ENCODE measurements at regions not wholly inside any gene's neighbourhood (a gene's known extent, or its start where the extent isn't known, plus 50 kb on each side); places are given as distances from the start of the nearest gene placed in this dataset.
"Not testable (repeated sequence)": the region's sequence is repeated elsewhere in the genome, so short reads cannot be mapped to it uniquely, and the experiment has no call there.

DNA sequence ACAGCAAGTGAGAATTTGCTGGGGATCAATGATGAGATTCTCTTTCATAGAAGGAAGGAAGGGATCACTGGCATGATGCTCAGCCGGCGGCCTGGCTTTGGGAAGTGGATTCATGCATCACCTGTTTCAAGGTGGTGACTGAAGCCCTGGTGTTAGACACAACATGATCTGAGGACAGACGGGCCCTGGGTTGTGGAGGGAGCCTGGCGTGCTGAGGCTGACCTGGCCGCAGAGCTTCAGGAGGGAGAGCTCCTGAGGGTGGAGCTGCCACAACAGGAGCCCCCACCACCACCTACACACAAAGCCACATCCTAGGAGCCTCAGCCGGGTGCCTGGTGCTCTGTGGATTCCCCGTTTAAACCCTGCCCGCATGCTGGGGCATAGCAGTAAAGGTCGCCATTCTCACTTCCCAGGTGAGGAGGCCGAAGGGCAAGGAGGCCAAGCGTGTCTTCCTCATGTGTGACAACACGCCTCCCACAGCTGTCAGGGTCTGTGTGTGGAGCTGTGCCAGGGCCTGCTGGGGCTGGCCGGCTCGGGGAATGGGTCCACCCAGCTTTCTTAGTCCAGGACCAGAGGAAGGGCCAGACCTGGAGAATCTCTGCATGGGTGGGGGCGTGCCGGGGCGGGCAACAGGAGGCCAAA is 107.0 kb downstream of the ERMARD start:
- H3K9me3 ChIP-seq (ENCODE audit: low read depth, low read length, poor library complexity, severe bottlenecking): no peaks in the 10 kb centered on the region
- H3K27ac ChIP-seq (ENCODE audit: low read depth, low read length, poor library complexity, severe bottlenecking): no peak overlapping the region
- no peak overlapping the region for H3K4me3 ChIP-seq (ENCODE audit: low read depth, low read length, poor library complexity, severe bottlenecking)
- ChIA-PET CTCF (no interaction called here), POLR2A (ENCODE audit: low non-redundant PET) (no interaction called here)
- TF ChIP-seq EZH2 (IDR thresholded peaks at IDR 0.05; ENCODE audit: borderline replicate concordance, low read depth, low read length, poor library complexity, severe bottlenecking) (no peak), CTCF (conservative IDR thresholded peaks at IDR 0.05; ENCODE audit: low read depth, low read length) (no peak)
- BruUV-seq (replicated peaks): no TSS peak
- H3K36me3 ChIP-seq (ENCODE audit: insufficient read depth, low read length, poor library complexity, severe bottlenecking): no peaks in the 10 kb centered on the region
- H3K4me1 ChIP-seq (ENCODE audit: insufficient read depth, low read length, poor library complexity, severe bottlenecking): no peaks in the 10 kb centered on the region
- H3K27me3 ChIP-seq (replicated peaks; ENCODE audit: insufficient read depth, low read depth, low read length, poor library complexity): no peaks in the 10 kb centered on the region
- no peak for DNase-seq (ENCODE audit: low spot score)
- intact Hi-C loops (cut with micrococcal nuclease; ENCODE audit: unreplicated experiment): no loop called here

DNA sequence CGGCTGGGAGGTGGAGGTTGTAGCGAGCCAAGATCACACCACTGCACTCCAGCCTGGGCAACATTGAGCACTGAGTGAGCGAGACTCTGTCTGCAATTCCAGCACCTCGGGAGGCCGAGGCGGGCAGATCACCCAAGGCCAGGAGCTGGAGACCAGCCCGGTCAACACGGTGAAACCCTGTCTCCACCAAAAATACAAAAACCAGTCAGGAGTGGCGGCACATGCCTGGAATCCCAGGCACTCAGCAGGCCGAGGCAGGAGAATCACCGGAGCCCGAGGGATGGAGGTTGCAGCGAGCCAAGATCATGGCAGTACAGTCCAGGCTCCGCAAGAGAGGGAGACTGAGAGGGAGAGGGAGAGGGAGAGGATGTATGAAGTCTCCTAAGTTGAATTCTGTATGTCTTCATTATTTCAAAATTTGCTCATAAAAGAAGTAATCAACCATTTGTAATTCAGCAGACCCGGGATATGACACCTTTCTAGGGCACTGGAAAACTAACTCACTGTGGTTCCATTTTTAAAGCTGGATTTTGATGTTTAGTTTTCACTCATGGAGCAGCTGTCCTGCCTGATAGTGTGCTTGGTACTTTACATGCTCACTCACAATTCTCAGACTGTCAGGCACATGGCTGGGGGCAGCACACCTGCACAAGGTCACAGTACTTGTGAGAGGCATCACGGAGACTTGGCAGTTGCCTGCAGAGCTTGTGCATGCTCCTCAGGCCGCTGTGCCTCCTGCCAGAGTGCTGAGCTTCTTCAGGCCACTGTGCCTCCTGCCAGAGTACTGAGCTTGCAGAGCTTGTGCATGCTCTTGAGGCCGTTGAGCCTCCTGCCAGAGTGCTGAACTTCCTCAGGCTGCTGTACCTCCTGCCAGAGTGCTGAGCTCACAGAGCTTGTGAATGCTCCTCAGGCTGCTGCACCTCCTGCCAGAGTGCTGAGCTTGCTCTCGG is 106.2 kb downstream of the ERMARD start:
- peaks cover 7% of the 10 kb centered on the region for H3K4me1 ChIP-seq (ENCODE audit: insufficient read depth, low read length, poor library complexity, severe bottlenecking)
- intact Hi-C loops (cut with micrococcal nuclease; ENCODE audit: unreplicated experiment): no loop called here
- no TSS peak for BruUV-seq (replicated peaks)
- DNase-seq (ENCODE audit: low spot score): no peak
- no peaks in the 10 kb centered on the region for H3K9me3 ChIP-seq (ENCODE audit: low read depth, low read length, poor library complexity, severe bottlenecking)
- H3K36me3 ChIP-seq (ENCODE audit: insufficient read depth, low read length, poor library complexity, severe bottlenecking): no peaks in the 10 kb centered on the region
- no peak overlapping the region for H3K27ac ChIP-seq (ENCODE audit: low read depth, low read length, poor library complexity, severe bottlenecking)
- no peak overlapping the region for H3K4me3 ChIP-seq (ENCODE audit: low read depth, low read length, poor library complexity, severe bottlenecking)
- ChIA-PET CTCF (no interaction called here), POLR2A (ENCODE audit: low non-redundant PET) (no interaction called here)
- TF ChIP-seq EZH2 (IDR thresholded peaks at IDR 0.05; ENCODE audit: borderline replicate concordance, low read depth, low read length, poor library complexity, severe bottlenecking): no peak
- TF ChIP-seq CTCF (conservative IDR thresholded peaks at IDR 0.05; ENCODE audit: low read depth, low read length): no peak
- H3K27me3 ChIP-seq (replicated peaks; ENCODE audit: insufficient read depth, low read depth, low read length, poor library complexity): no peaks in the 10 kb centered on the region

DNA sequence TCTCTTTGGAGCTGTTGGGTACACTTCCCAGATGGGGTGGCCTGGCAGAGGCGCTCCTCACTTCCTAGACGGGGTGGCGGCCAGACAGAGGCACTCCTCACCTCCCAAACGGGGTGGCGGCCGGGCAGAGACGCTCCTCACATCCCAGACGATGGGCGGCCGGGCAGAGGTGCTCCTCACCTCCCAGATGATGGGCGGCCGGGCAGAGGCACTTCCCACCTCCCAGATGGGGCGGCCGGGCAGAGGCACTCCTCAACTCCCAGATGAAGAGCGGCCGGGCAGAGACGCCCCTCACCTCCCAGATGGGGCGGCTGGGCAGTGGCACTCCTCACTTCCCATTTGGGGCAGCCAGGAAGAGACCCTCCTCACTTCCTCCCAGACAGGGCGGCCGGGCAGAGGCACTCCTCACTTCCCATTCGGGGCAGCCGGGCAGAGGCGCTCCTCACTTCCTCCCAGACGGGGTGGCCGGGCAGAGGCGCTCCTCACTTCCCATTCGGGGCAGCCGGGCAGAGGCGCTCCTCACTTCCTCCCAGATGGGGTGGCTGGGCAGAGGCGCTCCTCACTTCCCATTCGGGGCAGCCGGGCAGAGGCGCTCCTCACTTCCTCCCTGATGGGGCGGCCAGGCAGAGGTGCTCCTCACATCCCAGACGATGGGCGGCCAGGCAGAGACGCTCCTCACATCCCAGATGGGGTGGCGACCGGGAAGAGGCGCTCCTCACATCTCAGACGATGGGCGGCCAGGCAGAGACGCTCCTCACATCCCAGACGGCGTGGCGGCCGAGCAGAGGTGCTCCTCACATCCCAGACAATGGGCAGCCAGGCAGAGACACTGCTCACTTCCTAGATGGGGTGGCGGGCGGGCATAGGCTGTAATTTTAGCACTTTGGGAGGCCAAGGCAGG is 105.3 kb downstream of the ERMARD start:
- peaks cover 16% of the 10 kb centered on the region for H3K4me1 ChIP-seq (ENCODE audit: insufficient read depth, low read length, poor library complexity, severe bottlenecking)
- H3K9me3 ChIP-seq (ENCODE audit: low read depth, low read length, poor library complexity, severe bottlenecking); H3K4me3 ChIP-seq (ENCODE audit: low read depth, low read length, poor library complexity, severe bottlenecking); POLR2A ChIA-PET (ENCODE audit: low non-redundant PET); BruUV-seq (replicated peaks); DNase-seq (ENCODE audit: low spot score); CTCF ChIA-PET; H3K27me3 ChIP-seq (replicated peaks; ENCODE audit: insufficient read depth, low read depth, low read length, poor library complexity); H3K27ac ChIP-seq (ENCODE audit: low read depth, low read length, poor library complexity, severe bottlenecking); intact Hi-C loops (cut with micrococcal nuclease; ENCODE audit: unreplicated experiment); H3K36me3 ChIP-seq (ENCODE audit: insufficient read depth, low read length, poor library complexity, severe bottlenecking): not testable (repeated sequence)
